ENCODE measurements at regions not wholly inside any gene's neighbourhood (a gene's known extent, or its start where the extent isn't known, plus 50 kb on each side); places are given as distances from the start of the nearest gene placed in this dataset.

DNA sequence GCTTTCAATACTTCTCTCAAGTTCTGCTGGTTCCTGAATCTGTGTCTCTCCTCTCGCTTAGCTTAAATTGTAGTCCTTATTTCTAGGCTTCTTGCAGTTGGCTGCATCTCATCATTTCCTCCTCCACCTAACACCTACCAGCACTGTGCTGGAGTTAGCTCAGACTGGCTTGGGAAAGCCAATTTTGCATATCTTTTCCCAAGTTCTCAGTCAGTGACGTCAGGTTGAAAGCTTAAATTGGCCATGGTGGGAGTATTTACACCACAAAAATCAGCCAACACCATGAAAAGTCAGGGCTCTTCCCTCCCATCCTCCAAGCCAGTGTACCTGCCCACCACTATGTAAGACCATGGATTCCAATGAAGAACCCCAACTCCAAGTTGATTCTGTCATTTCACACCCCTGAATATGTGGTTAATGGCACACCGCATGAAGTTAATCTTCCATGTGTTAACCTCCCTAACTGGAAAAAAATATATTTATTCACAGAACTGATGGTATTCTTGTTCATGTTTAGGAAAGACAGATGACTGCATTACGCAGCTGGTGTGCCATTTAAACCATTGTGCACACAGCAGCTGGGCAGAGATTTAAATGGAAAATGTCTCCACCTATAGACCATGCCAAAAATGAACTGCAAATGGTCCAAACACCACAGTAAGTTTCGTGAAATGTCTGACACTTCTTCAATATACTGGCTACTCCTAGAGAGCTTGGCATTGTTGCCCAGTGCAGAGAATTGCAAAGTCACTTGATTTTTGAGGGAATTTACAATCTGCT is 274.1 kb upstream of the MAP3K7 start:
- H3K4me3 Mint-ChIP-seq, result no peak overlapping the region
- no peak overlapping the region for H3K27ac Mint-ChIP-seq
- no peaks in the 10 kb centered on the region for H3K27me3 Mint-ChIP-seq
- no peaks in the 10 kb centered on the region for H3K9me3 Mint-ChIP-seq
- ATAC-seq, result no peak
- H3K4me1 Mint-ChIP-seq, result no peaks in the 10 kb centered on the region
- no peaks in the 10 kb centered on the region for H3K36me3 Mint-ChIP-seq

DNA sequence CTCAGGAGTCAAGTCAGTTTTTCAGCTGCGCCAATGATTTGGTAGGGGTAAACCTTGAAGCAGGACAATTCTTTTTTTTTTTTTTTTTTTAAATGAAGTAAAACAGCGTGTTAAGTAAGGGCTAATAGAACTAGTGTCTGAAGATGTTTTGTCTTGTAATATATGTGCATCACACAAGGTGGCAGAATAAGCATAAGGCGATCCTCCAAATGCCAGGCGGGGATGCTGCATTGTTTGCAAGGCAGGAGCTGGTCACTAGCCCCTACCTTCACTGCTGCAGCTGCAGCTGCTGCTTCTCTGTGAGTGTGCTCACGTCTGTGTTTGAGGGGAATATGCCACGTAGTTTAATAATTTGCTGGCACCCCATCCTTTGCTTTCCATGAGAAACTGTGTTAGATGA is 272.7 kb upstream of the MAP3K7 start:
- Mint-ChIP-seq H3K4me1 (no peaks in the 10 kb centered on the region), H3K27me3 (no peaks in the 10 kb centered on the region), H3K27ac (no peak overlapping the region), H3K9me3 (no peaks in the 10 kb centered on the region), H3K36me3 (no peaks in the 10 kb centered on the region), H3K4me3 (no peak overlapping the region)
- ATAC-seq, result no peak

DNA sequence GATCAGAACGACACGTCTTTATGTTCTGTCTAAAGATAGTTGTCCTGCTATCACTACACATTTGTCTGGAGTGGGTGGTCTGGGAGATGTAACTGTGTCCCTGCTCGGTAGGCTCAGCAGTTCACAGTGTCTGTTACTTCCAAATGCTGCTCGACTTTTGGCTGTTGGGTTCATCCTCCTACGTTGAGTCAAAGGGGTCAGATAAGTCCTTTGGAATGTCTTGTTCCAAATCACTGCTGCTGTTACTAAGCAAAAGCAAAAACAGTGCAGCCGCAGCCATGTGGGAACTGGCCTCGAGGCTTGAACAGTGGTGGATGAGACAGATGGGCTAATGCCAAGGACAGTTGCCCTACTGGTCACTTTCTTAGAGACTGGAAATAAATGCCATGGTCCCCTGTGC is 272.2 kb upstream of the MAP3K7 start:
- no peak for ATAC-seq
- Mint-ChIP-seq H3K36me3 (no peaks in the 10 kb centered on the region), H3K4me3 (no peak overlapping the region), H3K4me1 (no peaks in the 10 kb centered on the region), H3K27me3 (no peaks in the 10 kb centered on the region), H3K27ac (no peak overlapping the region), H3K9me3 (no peaks in the 10 kb centered on the region)

DNA sequence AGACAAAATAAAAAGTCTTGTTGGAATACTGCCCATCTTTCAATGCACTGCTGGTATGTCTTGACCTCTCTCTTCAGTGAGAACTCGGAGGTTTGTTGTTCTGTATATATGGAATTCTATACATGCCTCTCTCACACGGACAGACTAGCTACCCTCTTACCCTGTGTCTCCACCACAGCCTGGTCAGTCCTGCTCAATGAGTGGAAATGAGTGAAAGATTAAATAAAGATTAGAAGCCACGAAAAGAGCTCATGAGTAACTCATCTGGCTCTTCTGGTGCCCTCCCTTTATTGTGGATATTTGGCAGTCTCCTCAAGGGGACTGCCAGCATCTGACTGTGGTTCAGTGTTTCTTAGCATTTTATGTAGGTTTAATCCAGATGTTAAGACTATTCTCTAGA is 262.8 kb upstream of the MAP3K7 start:
- no peak overlapping the region for H3K4me3 Mint-ChIP-seq
- no peak overlapping the region for H3K27ac Mint-ChIP-seq
- no peaks in the 10 kb centered on the region for H3K36me3 Mint-ChIP-seq
- H3K27me3 Mint-ChIP-seq, result peaks cover 6% of the 10 kb centered on the region
- ATAC-seq, result no peak
- no peaks in the 10 kb centered on the region for H3K4me1 Mint-ChIP-seq
- no peaks in the 10 kb centered on the region for H3K9me3 Mint-ChIP-seq

DNA sequence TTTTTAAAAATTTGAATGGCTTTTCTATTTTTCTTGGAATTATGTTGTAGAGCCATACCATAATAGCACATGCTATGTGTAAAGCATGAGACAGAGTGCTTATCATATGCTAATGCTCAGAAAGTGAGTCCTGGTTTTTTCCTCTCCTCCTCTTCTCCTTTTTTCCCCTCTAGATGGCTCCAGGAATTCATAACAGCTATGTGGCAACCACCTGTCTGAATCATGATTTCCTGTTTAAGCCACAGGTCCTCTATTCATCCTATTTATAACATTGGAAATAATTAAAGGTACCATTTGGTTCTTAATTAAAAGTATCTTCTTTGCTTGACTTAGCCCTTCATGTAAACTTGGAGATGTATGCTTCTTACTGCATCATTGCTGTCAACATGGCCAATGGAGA is 260.0 kb upstream of the MAP3K7 start:
- Mint-ChIP-seq H3K4me1 (no peaks in the 10 kb centered on the region), H3K4me3 (no peak overlapping the region), H3K27me3 (no peaks in the 10 kb centered on the region), H3K9me3 (no peaks in the 10 kb centered on the region), H3K36me3 (no peaks in the 10 kb centered on the region), H3K27ac (no peak overlapping the region)
- ATAC-seq, result no peak

DNA sequence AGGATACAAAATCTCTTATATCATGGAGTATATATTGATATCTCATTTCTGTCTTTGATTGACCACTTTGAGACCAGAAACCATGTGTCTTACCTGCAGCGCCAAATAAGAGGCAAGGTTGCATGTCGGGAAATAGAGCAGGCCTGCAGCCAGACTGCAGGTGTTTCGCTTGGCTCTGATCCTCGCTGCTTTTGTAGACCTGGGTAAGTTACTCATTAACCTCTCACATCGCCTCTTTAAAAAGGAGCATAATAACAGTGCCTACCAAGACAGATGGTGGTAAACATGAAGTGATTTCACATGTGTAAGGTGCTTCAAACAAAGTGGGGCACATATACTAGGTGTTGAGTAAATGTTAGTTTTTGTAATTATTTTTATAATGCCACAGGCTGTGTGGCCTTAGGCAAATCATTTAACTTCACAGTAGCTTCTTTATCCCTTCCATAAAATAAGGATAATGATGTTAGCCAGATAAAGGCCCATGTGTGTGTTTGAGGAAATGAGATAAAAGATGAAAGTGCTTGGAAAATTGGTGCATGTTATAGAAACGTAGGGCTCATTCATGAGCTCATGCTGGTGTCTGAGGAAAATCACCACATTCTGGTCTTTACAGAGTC is 248.8 kb upstream of the MAP3K7 start:
- Mint-ChIP-seq H3K4me1 (no peaks in the 10 kb centered on the region), H3K27me3 (peaks cover 11% of the 10 kb centered on the region), H3K27ac (no peak overlapping the region), H3K36me3 (no peaks in the 10 kb centered on the region), H3K4me3 (no peak overlapping the region), H3K9me3 (peaks cover 9% of the 10 kb centered on the region)
- ATAC-seq, result no peak

DNA sequence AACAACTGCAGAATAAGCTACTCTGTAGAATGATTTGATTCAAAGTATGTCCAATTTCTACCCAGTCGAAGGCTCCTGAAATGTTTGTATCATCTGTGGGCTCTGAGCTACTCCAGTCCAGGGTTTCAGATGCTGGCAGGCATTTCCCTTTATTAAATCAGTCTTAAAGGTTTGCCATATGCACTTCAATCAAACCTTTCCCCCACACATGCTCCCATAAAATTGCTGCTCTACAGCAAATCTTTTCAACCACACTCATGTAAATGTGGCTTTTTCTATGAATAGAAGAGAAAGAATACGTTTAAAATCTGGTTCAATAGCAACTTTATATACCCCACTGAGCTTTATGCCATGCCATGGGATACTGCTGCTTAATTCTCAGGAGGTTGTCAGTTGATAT is 242.4 kb upstream of the MAP3K7 start:
- no peak overlapping the region for H3K4me3 Mint-ChIP-seq
- peaks cover 6% of the 10 kb centered on the region for H3K9me3 Mint-ChIP-seq
- H3K36me3 Mint-ChIP-seq, result no peaks in the 10 kb centered on the region
- H3K27ac Mint-ChIP-seq, result no peak overlapping the region
- no peaks in the 10 kb centered on the region for H3K4me1 Mint-ChIP-seq
- no peak for ATAC-seq
- H3K27me3 Mint-ChIP-seq, result no peaks in the 10 kb centered on the region

DNA sequence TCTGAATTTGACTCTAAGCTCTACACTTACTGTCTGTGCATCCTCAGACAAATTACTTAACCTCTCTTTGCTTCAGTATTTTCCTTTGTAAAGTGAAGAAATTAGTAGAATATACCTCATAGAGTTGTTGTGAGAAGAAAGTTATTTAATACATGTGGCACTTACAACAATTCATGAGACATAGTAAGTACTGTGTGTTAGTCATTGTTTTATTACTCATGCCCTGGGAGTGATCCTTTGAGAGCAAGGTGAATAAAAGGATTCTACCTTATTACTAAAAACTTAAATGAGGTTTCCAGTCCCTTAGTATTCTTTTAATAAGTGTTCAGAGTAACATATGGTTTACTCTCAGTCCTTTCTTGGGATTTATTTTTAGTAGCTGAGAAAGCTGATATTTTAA is 233.6 kb upstream of the MAP3K7 start:
- Mint-ChIP-seq H3K4me1 (no peaks in the 10 kb centered on the region), H3K9me3 (peaks cover 3% of the 10 kb centered on the region), H3K4me3 (no peak overlapping the region), H3K27ac (no peak overlapping the region), H3K36me3 (no peaks in the 10 kb centered on the region), H3K27me3 (no peaks in the 10 kb centered on the region)
- ATAC-seq, result no peak

DNA sequence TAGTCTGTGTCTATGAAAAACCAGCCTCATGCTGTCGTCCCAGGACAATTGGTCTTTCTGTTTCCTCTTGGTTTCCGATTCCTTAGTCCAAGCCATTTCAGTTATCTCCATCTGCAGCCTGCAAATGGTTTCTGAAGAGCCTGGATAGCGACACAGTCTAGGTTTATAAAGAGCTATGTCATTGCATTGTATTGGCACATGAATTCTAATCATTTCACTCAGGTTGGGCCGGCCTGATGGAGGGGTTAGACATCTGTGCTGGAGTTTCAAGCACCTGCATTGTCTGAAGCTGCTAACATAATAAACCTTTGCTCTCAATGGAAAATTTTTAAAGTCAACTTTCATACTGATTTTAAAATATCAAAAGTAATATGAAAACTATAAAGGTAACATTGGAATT is 232.6 kb upstream of the MAP3K7 start:
- H3K4me3 Mint-ChIP-seq, result no peak overlapping the region
- peaks cover 5% of the 10 kb centered on the region for H3K9me3 Mint-ChIP-seq
- no peaks in the 10 kb centered on the region for H3K4me1 Mint-ChIP-seq
- no peaks in the 10 kb centered on the region for H3K27me3 Mint-ChIP-seq
- no peaks in the 10 kb centered on the region for H3K36me3 Mint-ChIP-seq
- ATAC-seq, result no peak
- no peak overlapping the region for H3K27ac Mint-ChIP-seq

DNA sequence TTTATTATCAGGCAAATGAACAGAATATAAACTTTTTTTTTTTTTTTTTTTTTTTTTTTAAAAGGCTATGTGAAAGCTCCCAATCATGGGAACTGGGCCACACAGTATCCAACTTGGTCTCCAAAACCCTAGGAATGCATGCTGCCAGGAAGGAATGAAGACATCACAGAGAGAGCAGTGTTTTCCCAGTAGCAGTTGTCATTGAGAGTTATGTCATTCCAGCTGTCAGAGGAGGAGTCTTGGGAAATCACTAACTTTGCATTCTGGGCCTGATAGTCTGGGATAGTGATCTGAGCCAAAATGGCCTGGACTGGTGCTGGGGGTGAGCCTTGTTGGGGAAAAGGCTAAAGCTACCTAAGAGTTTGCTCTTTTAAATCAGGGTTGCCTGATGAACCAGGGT is 231.3 kb upstream of the MAP3K7 start:
- no peaks in the 10 kb centered on the region for H3K27me3 Mint-ChIP-seq
- H3K36me3 Mint-ChIP-seq, result no peaks in the 10 kb centered on the region
- peaks cover 10% of the 10 kb centered on the region for H3K9me3 Mint-ChIP-seq
- no peaks in the 10 kb centered on the region for H3K4me1 Mint-ChIP-seq
- H3K4me3 Mint-ChIP-seq, result no peak overlapping the region
- no peak overlapping the region for H3K27ac Mint-ChIP-seq
- no peak for ATAC-seq

DNA sequence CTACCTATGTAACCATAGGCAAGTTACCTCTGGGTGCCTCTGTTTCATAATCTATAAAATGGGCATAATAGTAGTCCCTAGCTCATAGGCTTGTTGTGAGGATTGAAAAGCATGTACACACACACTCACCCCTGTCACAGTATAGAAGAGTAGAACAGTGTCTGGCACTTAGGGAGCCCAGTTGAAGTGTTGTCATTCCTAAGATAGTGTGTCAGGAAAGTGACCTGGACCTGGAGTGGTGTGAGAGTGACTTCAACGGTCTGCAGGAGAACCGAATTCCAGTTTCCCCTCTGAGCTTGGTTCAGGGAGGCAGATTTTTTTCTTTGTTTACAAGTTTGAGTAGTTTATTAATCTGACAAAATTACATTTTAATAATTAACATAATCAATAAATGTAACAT is 229.9 kb upstream of the MAP3K7 start:
- no peak overlapping the region for H3K27ac Mint-ChIP-seq
- no peak overlapping the region for H3K4me3 Mint-ChIP-seq

DNA sequence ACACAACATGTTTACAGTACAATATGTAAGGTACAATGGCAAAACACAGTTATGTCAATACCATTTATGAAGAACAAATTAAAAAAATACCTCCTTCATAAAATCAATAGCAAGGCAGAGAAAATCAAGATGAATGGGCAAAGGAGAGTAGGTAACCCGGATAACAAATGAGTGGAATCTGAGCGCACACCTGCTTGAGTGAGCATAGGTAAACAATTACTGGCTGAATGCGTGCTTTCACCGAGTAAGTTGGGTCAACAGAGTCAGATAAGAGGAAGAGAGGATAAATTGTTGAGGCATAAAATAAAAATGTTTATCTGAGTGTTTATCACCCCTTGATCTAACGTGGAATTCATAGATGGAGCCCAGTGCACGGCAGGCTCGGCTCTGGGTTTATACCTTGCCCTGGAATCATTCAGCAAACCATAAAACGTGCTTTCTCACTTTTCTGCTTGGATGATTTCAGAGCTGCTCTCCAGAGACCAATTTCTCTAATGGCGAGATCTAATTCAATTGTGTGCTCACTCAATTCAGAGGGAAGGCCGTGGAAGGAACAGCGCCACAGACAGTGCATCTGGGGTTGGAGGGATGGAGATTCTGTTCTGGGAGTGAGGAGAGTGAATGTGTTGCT is 224.8 kb upstream of the MAP3K7 start:
- Mint-ChIP-seq H3K27me3 (no peaks in the 10 kb centered on the region), H3K36me3 (no peaks in the 10 kb centered on the region), H3K4me1 (no peaks in the 10 kb centered on the region), H3K27ac (no peak overlapping the region), H3K9me3 (peaks cover 10% of the 10 kb centered on the region), H3K4me3 (no peak overlapping the region)
- no peak for ATAC-seq

More for the DNA sequence above, 229.9 kb upstream of the MAP3K7 start:
- no peaks in the 10 kb centered on the region for H3K4me1 Mint-ChIP-seq
- no peaks in the 10 kb centered on the region for H3K27me3 Mint-ChIP-seq
- no peaks in the 10 kb centered on the region for H3K36me3 Mint-ChIP-seq
- H3K9me3 Mint-ChIP-seq, result peaks cover 10% of the 10 kb centered on the region
- no peak for ATAC-seq

DNA sequence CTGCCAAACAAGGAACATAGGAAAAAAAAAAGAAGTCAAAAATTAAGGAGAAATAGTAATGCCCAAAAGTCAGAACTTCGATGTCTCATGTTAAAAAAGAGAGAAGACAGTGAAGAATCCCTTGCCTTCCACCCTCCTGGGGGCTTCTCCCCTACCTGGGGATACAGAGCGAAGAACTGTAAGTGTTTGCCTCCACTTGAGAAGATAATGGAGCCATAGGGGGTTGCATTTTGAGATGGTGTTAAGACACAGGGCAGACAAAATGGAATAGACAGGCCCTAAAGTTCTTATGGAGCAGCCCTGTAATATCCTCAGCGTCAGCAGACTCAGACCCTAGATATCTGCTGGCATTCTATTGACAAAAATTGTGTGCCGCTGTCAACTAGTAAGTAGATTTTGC is 222.2 kb upstream of the MAP3K7 start:
- no peak for ATAC-seq
- Mint-ChIP-seq H3K4me1 (no peaks in the 10 kb centered on the region), H3K27ac (no peak overlapping the region), H3K4me3 (no peak overlapping the region), H3K9me3 (peaks cover 4% of the 10 kb centered on the region), H3K36me3 (no peaks in the 10 kb centered on the region), H3K27me3 (no peaks in the 10 kb centered on the region)

DNA sequence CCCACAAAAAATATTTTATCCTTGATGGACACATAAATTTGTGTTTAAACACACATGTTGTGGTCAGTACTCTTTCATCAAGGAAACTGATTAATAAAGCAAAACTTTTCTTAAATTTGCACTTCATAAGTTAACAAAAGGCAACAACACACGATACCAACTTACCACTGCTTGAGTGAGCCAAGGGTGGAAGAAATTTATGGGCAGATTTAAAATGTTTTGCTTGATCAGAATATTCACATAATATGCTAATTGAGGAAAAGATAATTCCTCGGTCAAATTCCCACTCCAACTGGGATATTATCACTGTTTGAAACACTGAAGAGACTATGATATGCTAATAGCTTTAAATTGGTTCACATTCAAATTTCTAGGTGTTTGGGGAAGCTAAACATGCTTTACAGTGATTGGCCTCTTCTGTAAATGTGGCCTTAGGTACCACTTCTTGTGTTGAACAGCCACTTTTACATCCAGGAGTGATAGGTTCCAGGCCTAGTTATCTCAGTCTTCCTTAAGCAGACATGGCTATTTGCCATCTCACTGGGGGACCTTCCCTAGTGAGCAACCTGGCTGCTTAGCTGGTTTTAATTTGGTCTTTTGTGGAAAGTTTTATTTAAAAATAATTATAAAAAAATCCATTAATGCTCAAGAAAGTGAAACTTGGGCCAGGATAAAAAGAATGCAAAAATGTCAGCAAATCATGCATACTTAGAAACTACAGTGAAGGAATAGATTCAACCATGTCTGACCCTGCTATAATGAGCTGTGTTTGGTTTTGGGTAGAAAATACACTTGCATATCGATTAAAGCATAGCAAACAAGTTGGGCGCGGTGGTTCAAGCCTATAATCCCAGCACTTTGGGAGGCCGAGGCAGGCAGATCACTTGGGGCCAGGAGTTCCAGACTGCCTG is 221.2 kb upstream of the MAP3K7 start:
- Mint-ChIP-seq H3K4me3 (no peak overlapping the region), H3K27me3 (no peaks in the 10 kb centered on the region), H3K9me3 (no peaks in the 10 kb centered on the region), H3K4me1 (no peaks in the 10 kb centered on the region), H3K36me3 (no peaks in the 10 kb centered on the region), H3K27ac (no peak overlapping the region)
- ATAC-seq, result no peak

DNA sequence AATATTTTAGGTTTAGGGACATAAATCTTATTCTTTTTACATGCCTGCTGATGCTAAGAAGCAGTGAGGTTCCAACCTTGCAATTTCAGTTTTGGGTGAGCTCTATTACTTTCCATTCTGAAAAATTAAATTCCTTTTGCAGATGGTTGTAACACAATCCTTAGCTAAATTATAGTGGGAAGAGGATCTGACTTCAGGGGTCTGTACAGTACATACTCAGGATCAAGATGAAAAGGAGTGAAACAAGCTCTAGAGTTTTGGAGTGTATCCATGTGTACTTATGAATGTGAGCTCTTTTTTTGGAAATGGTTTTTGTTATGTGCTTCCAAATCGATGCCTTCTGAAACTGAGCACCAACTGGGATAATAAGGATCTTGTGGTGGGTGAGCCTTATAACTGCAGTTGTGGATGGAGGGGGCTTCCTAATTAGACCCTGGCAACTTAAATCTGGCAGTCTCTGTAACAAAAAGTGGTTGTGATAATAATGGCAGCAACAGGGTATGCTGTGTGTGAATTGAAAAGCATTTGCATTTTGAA is 218.8 kb upstream of the MAP3K7 start:
- H3K27me3 Mint-ChIP-seq, result no peaks in the 10 kb centered on the region
- no peaks in the 10 kb centered on the region for H3K36me3 Mint-ChIP-seq
- no peak overlapping the region for H3K27ac Mint-ChIP-seq
- H3K4me3 Mint-ChIP-seq, result no peak overlapping the region
- H3K9me3 Mint-ChIP-seq, result no peaks in the 10 kb centered on the region
- no peak for ATAC-seq
- H3K4me1 Mint-ChIP-seq, result no peaks in the 10 kb centered on the region
